ENCODE measurements at regions not wholly inside any gene's neighbourhood (a gene's known extent, or its start where the extent isn't known, plus 50 kb on each side); places are given as distances from the start of the nearest gene placed in this dataset.

DNA sequence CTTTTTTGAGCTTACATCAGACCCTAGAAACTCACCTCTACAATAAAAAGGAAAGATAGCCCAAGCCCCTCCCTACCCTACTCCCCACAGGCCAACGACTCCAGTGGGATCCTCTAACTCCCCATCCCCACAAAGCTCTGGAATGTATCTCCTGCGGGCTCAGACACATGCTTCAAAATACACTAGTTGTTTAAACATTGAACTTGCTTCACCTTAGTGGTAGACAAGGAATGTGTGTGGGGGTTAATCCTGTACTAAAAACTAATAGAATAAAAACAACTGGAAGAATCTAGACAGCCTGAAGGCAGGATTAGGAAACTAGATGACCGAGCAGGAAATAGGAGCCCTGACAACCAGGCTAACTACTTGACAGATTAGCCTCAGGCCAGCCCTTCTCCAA is 211.5 kb downstream of the SUCLG1 start:
- in situ Hi-C loops (cut with MboI) (no loop called here), intact Hi-C loops (cut with micrococcal nuclease) (no loop called here)
- no peaks in the 10 kb centered on the region for H3K9me1 ChIP-seq (ENCODE audit: control insufficient read depth, insufficient read depth, low read length)
- DNase-seq (ENCODE audit: extremely low read depth in 1 of 4, low spot score in 3 of 4), result no peak
- no peak overlapping the region for H3K9ac ChIP-seq (ENCODE audit: insufficient read depth in 1 of 2, low read depth in 2 of 2, low read length in 2 of 2)
- H3K79me2 ChIP-seq (ENCODE audit: control insufficient read depth, insufficient read depth, low read length), result no peaks in the 10 kb centered on the region
- H3K27ac ChIP-seq (ENCODE audit: extremely low read depth, low read depth, low read length), result no peak overlapping the region
- CTCF ChIA-PET (ENCODE audit: low intra/inter-chr PET ratio), result no interaction called here
- H3K4me1 ChIP-seq (replicated peaks in 1 of 2; ENCODE audit: control insufficient read depth in 2 of 2, insufficient read depth in 2 of 2, low read length in 2 of 2), result no peaks in the 10 kb centered on the region
- no peaks in the 10 kb centered on the region for H3K27me3 ChIP-seq (ENCODE audit: control insufficient read depth in 2 of 2, insufficient read depth in 2 of 2, low read length in 2 of 2)
- no peaks in the 10 kb centered on the region for H3K9me3 ChIP-seq (replicated peaks; ENCODE audit: control insufficient read depth, insufficient read depth, low read depth, low read length)
- H2AFZ ChIP-seq (ENCODE audit: low read depth, low read length), result no peak overlapping the region
- no peak overlapping the region for H3K4me2 ChIP-seq (ENCODE audit: insufficient read depth, low read length)
- BruUV-seq (replicated peaks), result no TSS peak
- TF ChIP-seq, protein P1, sequence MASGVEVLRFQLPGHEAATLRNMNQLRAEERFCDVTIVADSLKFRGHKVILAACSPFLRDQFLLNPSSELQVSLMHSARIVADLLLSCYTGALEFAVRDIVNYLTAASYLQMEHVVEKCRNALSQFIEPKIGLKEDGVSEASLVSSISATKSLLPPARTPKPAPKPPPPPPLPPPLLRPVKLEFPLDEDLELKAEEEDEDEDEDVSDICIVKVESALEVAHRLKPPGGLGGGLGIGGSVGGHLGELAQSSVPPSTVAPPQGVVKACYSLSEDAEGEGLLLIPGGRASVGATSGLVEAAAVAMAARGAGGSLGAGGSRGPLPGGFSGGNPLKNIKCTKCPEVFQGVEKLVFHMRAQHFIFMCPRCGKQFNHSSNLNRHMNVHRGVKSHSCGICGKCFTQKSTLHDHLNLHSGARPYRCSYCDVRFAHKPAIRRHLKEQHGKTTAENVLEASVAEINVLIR (CRISPR knock-in tag; IDR thresholded peaks at IDR 0.05), result no peak
- TF ChIP-seq BRD9 (IDR thresholded peaks at IDR 0.05; ENCODE audit: low read depth, partially characterized antibody), result no peak
- TF ChIP-seq, protein P2, sequence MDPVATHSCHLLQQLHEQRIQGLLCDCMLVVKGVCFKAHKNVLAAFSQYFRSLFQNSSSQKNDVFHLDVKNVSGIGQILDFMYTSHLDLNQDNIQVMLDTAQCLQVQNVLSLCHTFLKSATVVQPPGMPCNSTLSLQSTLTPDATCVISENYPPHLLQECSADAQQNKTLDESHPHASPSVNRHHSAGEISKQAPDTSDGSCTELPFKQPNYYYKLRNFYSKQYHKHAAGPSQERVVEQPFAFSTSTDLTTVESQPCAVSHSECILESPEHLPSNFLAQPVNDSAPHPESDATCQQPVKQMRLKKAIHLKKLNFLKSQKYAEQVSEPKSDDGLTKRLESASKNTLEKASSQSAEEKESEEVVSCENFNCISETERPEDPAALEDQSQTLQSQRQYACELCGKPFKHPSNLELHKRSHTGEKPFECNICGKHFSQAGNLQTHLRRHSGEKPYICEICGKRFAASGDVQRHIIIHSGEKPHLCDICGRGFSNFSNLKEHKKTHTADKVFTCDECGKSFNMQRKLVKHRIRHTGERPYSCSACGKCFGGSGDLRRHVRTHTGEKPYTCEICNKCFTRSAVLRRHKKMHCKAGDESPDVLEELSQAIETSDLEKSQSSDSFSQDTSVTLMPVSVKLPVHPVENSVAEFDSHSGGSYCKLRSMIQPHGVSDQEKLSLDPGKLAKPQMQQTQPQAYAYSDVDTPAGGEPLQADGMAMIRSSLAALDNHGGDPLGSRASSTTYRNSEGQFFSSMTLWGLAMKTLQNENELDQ (CRISPR knock-in tag; IDR thresholded peaks at IDR 0.05; ENCODE audit: borderline replicate concordance), result no peak
- 0% methylated on average over 3 of the region's 3 CpGs for WGBS (ENCODE audit: insufficient coverage, low coverage, missing lambda C conversion rate)
- H4K20me1 ChIP-seq (replicated peaks; ENCODE audit: control insufficient read depth, insufficient read depth, low read length), result no peaks in the 10 kb centered on the region
- H3K4me3 ChIP-seq, result no peak overlapping the region
- H3K36me3 ChIP-seq (ENCODE audit: control insufficient read depth, insufficient read depth, low read length), result no peaks in the 10 kb centered on the region
- FAIRE-seq, result no peak
- POLR2A ChIA-PET, result no interaction called here
- ATAC-seq, result no peak
